Neuronal stem cell (in vitro differentiated cells): ENCODE measurements at regions not wholly inside any gene's neighbourhood (a gene's known extent, or its start where the extent isn't known, plus 50 kb on each side); places are given as distances from the start of the nearest gene placed in this dataset.
"Not testable (repeated sequence)": the region's sequence is repeated elsewhere in the genome, so short reads cannot be mapped to it uniquely, and the experiment has no call there.

Experiments
- DNase-seq: peaks from one replicate; pipeline ENCODE4 v3.0.0-alpha.2; 2013; ENCODE audit warnings: low spot score
- H2AFZ ChIP-seq: one replicate; pipeline ENCODE4 v1.6.1; 2013; ENCODE audit warnings: mild to moderate bottlenecking, low read length, inconsistent platforms
- H2AK5ac ChIP-seq: 2 replicates; pipeline ENCODE4 v1.6.1; 2013; ENCODE audit warnings: low read depth, mild to moderate bottlenecking, inconsistent platforms, low read length, moderate library complexity, mixed read lengths
- H2BK120ac ChIP-seq: 2 replicates; pipeline ENCODE4 v1.6.1; 2013; ENCODE audit warnings: low read depth, mild to moderate bottlenecking, inconsistent platforms, low read length, moderate library complexity, mixed read lengths
- H2BK12ac ChIP-seq: one replicate; pipeline ENCODE4 v1.6.1; 2013; ENCODE audit warnings: low read length, inconsistent platforms
- H2BK15ac ChIP-seq: 2 replicates; pipeline ENCODE4 v1.6.1; 2013; ENCODE audit warnings: mild to moderate bottlenecking, low read length, inconsistent platforms, mixed read lengths
- H2BK5ac ChIP-seq: one replicate; pipeline ENCODE4 v1.6.1; 2013; ENCODE audit warnings: inconsistent platforms, mild to moderate bottlenecking, low read length, moderate library complexity
- H3K14ac ChIP-seq: one replicate; pipeline ENCODE4 v1.6.1; 2013; ENCODE audit warnings: low read length, inconsistent platforms
- H3K18ac ChIP-seq: 2 replicates; pipeline ENCODE4 v1.6.1; 2013; ENCODE audit warnings: low read length, inconsistent platforms
- H3K23ac ChIP-seq: 2 replicates; pipeline ENCODE4 v1.6.1; 2013; ENCODE audit warnings: low read depth, mild to moderate bottlenecking, mixed read lengths, low read length, inconsistent platforms; ENCODE audit not compliant: poor library complexity
- H3K27ac ChIP-seq: replicated peaks from 3 replicates; pipeline ENCODE4 v1.5.1; 2013; ENCODE audit warnings: low read length, inconsistent platforms
- H3K27me3 ChIP-seq, 3 experiments: 2 replicates each; pipeline ENCODE4 v1.6.1; 2013; ENCODE audit warnings: low read length in 3 of 3, mild to moderate bottlenecking in 2 of 3, inconsistent platforms in 1 of 3, low read depth in 1 of 3, mixed read lengths in 1 of 3, moderate library complexity in 1 of 3; ENCODE audit not compliant: control insufficient read depth in 3 of 3, insufficient read depth in 3 of 3
- H3K36me3 ChIP-seq, 2 donors: replicated peaks in 1 of 2; 2 replicates each; pipeline ENCODE4 v1.6.1; 2013; ENCODE audit warnings: low read length in 2 of 2; ENCODE audit not compliant: control insufficient read depth in 2 of 2, insufficient read depth in 2 of 2
- H3K4ac ChIP-seq: 2 replicates; pipeline ENCODE4 v1.6.1; 2013; ENCODE audit warnings: inconsistent platforms, mild to moderate bottlenecking, low read length, moderate library complexity
- H3K4me1 ChIP-seq, 2 donors: 1 replicate in 1 of 2; 2 replicates in 1 of 2; pipeline ENCODE4 v1.6.1; 2013; ENCODE audit warnings: low read length in 2 of 2, low read depth in 1 of 2; ENCODE audit not compliant: control insufficient read depth in 2 of 2, insufficient read depth in 1 of 2
- H3K4me2 ChIP-seq: one replicate; pipeline ENCODE4 v1.6.1; 2013; ENCODE audit warnings: mild to moderate bottlenecking, low read length, inconsistent platforms; ENCODE audit not compliant: insufficient read depth, poor library complexity, severe bottlenecking
- H3K4me3 ChIP-seq, 2 donors: 2 replicates each; pipeline ENCODE4 v1.5.1; 2013; ENCODE audit warnings: low read length in 2 of 2, mild to moderate bottlenecking in 2 of 2, inconsistent platforms in 1 of 2, moderate library complexity in 1 of 2
- H3K79me1 ChIP-seq: one replicate; pipeline ENCODE4 v1.6.1; 2013; ENCODE audit warnings: low read depth, mild to moderate bottlenecking, inconsistent platforms, low read length, moderate library complexity
- H3K9ac ChIP-seq: one replicate; pipeline ENCODE4 v1.6.1; 2013; ENCODE audit warnings: mild to moderate bottlenecking, low read depth, low read length, inconsistent platforms; ENCODE audit not compliant: poor library complexity
- H3K9me3 ChIP-seq, 2 donors: replicated peaks in 1 of 2; 2 replicates each; pipeline versions ENCODE3 to v1.6.1; 2013; ENCODE audit warnings: low read length in 2 of 2, mild to moderate bottlenecking in 2 of 2, inconsistent platforms in 1 of 2, low read depth in 1 of 2, mixed read lengths in 1 of 2, moderate library complexity in 1 of 2; ENCODE audit not compliant: control insufficient read depth in 2 of 2, insufficient read depth in 1 of 2
- H4K8ac ChIP-seq: one replicate; pipeline ENCODE4 v1.6.1; 2013; ENCODE audit warnings: low read depth, mild to moderate bottlenecking, inconsistent platforms, low read length, moderate library complexity
- H4K91ac ChIP-seq: one replicate; pipeline ENCODE4 v1.6.1; 2013; ENCODE audit warnings: low read length, low read depth, mild to moderate bottlenecking, inconsistent platforms; ENCODE audit not compliant: poor library complexity
- WGBS, 2 donors: extraction: QIAGEN DNeasy Blood & Tissue Kit; methylation state at CpG; one replicate each; pipeline ENCODE4 v1.1.7; 2013; ENCODE audit warnings: missing lambda C conversion rate in 2 of 2, mixed read lengths in 1 of 2; ENCODE audit not compliant: insufficient read length in 2 of 2, insufficient replicate concordance in 1 of 2; ENCODE audit errors: extremely low coverage in 2 of 2; 5-methylcytosine and 5-hydroxymethylcytosine counted together

DNA sequence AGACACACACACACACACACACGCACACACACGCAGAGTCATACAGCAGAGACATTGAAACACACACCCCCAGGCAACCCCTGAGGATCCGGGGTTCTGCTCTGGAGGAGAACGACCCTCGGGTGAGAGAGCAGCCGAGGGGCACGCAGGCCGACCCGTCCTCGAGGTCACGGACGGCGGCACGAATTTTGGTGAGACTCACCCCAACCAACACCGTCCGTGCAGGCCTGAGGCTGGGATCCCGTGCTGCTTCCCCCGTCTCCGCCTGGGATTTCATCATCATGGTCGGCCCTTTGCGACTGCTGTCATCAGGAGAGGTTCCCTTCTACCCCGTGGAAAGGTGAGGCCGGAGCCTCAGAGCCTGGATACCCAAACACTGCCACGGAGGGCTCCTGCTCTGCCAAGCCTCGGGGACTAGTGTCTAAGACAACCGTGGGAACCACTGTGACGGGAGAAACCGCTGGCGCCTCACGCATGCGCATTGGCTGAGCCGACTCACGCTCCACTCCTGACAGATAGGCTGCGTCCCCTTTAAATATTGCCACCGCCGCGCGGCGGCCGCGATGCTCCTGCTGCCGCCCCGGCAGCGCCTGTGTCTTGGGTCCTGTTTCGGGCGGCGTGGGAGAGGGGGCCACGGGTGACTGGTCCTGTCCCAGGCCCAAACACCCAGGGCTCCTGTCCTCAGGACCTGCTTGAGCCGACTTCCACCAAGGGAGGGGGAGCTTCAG lies 699.1 kb upstream of the TPTE start:
- not testable (repeated sequence) for H2AFZ ChIP-seq, H3K4ac ChIP-seq, H2BK15ac ChIP-seq, H3K18ac ChIP-seq, H4K91ac ChIP-seq, H2BK5ac ChIP-seq, H3K79me1 ChIP-seq, H3K4me3 ChIP-seq, H3K27ac ChIP-seq, H3K4me1 ChIP-seq, H2BK12ac ChIP-seq, H2BK120ac ChIP-seq, H4K8ac ChIP-seq, H2AK5ac ChIP-seq, H3K14ac ChIP-seq, DNase-seq, H3K27me3 ChIP-seq, H3K9me3 ChIP-seq, H3K23ac ChIP-seq, H3K36me3 ChIP-seq, H3K4me2 ChIP-seq, H3K9ac ChIP-seq
- no CpG with 5 or more reads among the region's 49 CpGs for WGBS, 2 donors

DNA sequence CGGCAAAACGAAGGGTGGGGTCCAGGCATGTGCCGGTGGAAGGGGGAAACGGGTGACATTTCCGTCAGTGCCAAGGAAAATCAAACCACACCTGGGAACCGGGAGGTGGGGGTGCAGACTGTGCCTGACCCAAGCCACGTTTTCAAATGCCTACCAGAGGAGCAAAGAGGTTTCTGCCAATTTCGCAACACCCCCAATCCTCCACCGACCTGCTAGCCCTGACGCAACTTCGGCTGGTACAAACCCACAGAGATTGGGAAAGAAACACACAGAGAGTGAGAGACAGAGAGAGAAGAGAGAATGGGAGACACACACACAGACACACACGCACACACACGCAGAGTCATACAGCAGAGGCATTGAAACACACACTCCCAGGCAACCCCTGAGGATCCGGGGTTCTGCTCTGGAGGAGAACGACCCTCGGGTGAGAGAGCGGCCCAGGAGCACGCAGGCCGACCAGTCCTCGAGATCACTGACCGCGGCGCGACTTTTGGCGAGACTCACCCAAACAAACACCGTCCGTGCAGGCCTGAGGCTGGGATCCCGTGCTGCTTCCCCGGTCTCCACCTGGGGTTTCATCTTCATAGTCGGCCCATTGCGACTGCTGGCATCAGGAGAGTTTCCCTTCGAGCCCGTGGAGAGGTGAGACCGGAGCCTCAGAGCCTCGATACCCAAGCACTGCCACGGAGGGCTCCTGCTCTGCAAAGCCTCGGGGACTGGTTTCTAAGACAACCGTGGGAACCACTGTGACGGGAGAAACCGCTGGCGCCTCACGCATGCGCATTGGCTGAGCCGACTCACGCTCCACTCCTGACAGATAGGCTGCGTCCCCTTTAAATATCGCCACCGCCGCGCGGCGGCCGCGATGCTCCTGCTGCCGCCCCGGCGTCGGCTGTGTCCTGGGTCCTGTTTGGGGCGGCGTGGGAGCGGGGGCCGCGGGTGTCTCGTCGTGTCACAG lies 697.9 kb upstream of the TPTE start:
- not testable (repeated sequence) for H2BK12ac ChIP-seq, DNase-seq, H3K4me1 ChIP-seq, H3K27ac ChIP-seq, H3K9me3 ChIP-seq, H2BK15ac ChIP-seq, H2BK5ac ChIP-seq, H3K79me1 ChIP-seq, H3K4me3 ChIP-seq, H3K14ac ChIP-seq, H3K18ac ChIP-seq, H3K4me2 ChIP-seq, H2AFZ ChIP-seq, H3K23ac ChIP-seq, H4K8ac ChIP-seq, H3K27me3 ChIP-seq, H4K91ac ChIP-seq, H3K9ac ChIP-seq, H2BK120ac ChIP-seq, H3K36me3 ChIP-seq, H3K4ac ChIP-seq, H2AK5ac ChIP-seq
- WGBS, 2 donors = no CpG with 5 or more reads among the region's 65 CpGs

DNA sequence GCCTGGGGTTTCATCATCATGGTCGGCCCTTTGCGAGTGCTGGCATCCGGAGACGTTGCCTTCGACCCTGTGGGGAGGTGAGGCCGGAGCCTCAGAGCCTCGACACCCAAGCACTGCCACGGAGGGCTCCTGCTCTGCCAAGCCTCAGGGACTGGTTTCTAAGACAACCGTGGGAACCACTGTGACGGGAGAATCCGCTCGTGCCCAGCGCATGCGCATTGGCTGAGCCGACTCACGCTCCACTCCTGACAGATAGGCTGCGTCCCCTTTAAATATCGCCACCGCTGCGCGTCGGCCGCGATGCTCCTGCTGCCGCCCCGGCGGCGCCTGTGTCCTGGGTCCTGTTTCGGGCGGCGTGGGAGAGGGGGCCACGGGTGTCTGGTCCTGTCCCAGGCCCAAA lies 690.6 kb upstream of the TPTE start:
- H2AFZ ChIP-seq, H3K4ac ChIP-seq, H3K9ac ChIP-seq, H3K36me3 ChIP-seq, H3K27ac ChIP-seq, H3K79me1 ChIP-seq, H3K4me2 ChIP-seq, H3K4me1 ChIP-seq, H3K27me3 ChIP-seq, DNase-seq, H2BK15ac ChIP-seq, H2AK5ac ChIP-seq, H3K23ac ChIP-seq, H3K14ac ChIP-seq, H2BK5ac ChIP-seq, H4K8ac ChIP-seq, H4K91ac ChIP-seq, H3K18ac ChIP-seq, H3K4me3 ChIP-seq, H3K9me3 ChIP-seq, H2BK120ac ChIP-seq, H2BK12ac ChIP-seq: not testable (repeated sequence)
- no CpG with 5 or more reads among the region's 32 CpGs for WGBS, 2 donors

DNA sequence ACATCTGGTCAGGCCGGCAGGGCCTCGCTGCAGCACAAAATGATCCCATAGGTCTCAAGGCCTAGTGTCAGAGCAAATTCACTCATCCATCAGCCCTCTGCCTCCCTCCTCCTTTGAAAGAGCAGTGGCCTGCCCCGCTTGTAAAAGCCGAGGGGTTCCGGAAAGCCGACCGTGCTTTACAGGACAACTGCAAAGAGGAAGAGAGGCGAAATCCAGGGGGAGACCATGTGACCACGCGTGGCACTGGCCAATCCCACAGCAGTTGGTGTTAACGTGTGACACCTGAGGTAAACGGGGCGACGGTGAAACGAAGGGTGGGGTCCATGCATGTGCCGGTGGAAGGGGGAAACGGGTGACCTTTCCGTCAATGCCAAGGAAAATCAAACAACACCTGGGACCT lies 688.6 kb upstream of the TPTE start:
- not testable (repeated sequence) for H2AK5ac ChIP-seq, DNase-seq, H2BK120ac ChIP-seq, H3K4ac ChIP-seq, H3K9me3 ChIP-seq, H3K4me1 ChIP-seq, H2BK5ac ChIP-seq, H3K27me3 ChIP-seq, H3K14ac ChIP-seq, H2AFZ ChIP-seq, H3K27ac ChIP-seq, H3K79me1 ChIP-seq, H2BK15ac ChIP-seq, H4K8ac ChIP-seq, H4K91ac ChIP-seq, H3K9ac ChIP-seq, H3K4me3 ChIP-seq, H3K4me2 ChIP-seq, H3K18ac ChIP-seq, H3K36me3 ChIP-seq, H2BK12ac ChIP-seq, H3K23ac ChIP-seq
- no CpG with 5 or more reads among the region's 18 CpGs for WGBS, 2 donors
